ENCODE measurements at regions not wholly inside any gene's neighbourhood (a gene's known extent, or its start where the extent isn't known, plus 50 kb on each side); places are given as distances from the start of the nearest gene placed in this dataset.

- TF ChIP-seq CTCF (IDR thresholded peaks at IDR 0.05; ENCODE audit: low read depth, low read length) = no peak
- TF ChIP-seq EZH2phosphoT487 (IDR thresholded peaks at IDR 0.05; ENCODE audit: low read depth) = no peak
Measured at GRCh38 chrX:39601231-39602177, 496.3 kb downstream of the BCOR start.

All from OCI-LY3 (cell line).